Ovary (tissue), 7 donors: ENCODE measurements at regions not wholly inside any gene's neighbourhood (a gene's known extent, or its start where the extent isn't known, plus 50 kb on each side); places are given as distances from the start of the nearest gene placed in this dataset.

Experiments
- DNase-seq, 5 donors: peaks; one replicate each; pipeline ENCODE4 v3.0.0-alpha.2; 2019 to 2020
- H3K27ac ChIP-seq, 2 donors: fragments of 200-600 bp; one replicate each; pipeline versions ENCODE4 v1.5.1 to v1.8.0; 2019 to 2022
- H3K27me3 ChIP-seq: fragments of 200-600 bp; one replicate; pipeline ENCODE4 v1.8.0; 2022
- H3K36me3 ChIP-seq: fragments of 200-600 bp; sonication (generic); one replicate; pipeline ENCODE4 v1.5.1; 2019
- H3K4me1 ChIP-seq: one replicate; pipeline ENCODE4 v1.8.1; 2013; ENCODE audit warnings: mild to moderate bottlenecking, moderate library complexity; ENCODE audit not compliant: insufficient read depth
- H3K4me3 ChIP-seq: fragments of 200-600 bp; sonication (generic); one replicate; pipeline ENCODE4 v1.5.1; 2017
- H3K9me3 ChIP-seq, 2 donors: fragments of 200-600 bp in 1 of 2; sonication (generic) in 1 of 2; one replicate each; pipeline versions ENCODE4 v1.5.1 to v1.8.1; 2013 to 2019; ENCODE audit warnings: mild to moderate bottlenecking in 1 of 2, moderate library complexity in 1 of 2
- CTCF ChIP-seq, 3 donors: fragments of 450-650 bp in 2 of 3; fragments of 200-600 bp in 1 of 3; IDR thresholded peaks; one replicate each; pipeline versions ENCODE4 v1.5.1 to v1.8.0; 2016 to 2022; ENCODE audit warnings: antibody characterized with exemption in 3 of 3, mild to moderate bottlenecking in 1 of 3
- EP300 ChIP-seq: sonication (generic); formaldehyde crosslinking; IDR thresholded peaks from one replicate; pipeline ENCODE4 v1.6.1; 2017; ENCODE audit warnings: antibody characterized with exemption
- POLR2A ChIP-seq: fragments of 450-650 bp; IDR thresholded peaks from one replicate; pipeline ENCODE4 v1.6.1; 2017; ENCODE audit warnings: antibody characterized with exemption, mild to moderate bottlenecking, moderate library complexity
- WGBS, 3 donors: extraction: QIAGEN DNeasy Blood & Tissue Kit in 1 of 3; methylation state at CpG; one replicate each; pipeline versions ENCODE4 v1.1.5 to v1.1.7; 2013 to 2017; 5-methylcytosine and 5-hydroxymethylcytosine counted together
- intact Hi-C, 4 donors: fragments of 100-400 bp; cut with DNase I; formaldehyde crosslinking; loops; one replicate each; pipeline versions ENCODE4 v1.11.0 to v1.15.1; 2022 to 2023
- donor health status: DM: no; HTN: no; CAD: no; lungs with moderate emphysema.
- donor health status: DM: no; HTN: no; CAD: no.
- donor health status: Bipolar disorder and iron deficiency.
- donor health status: DM: no; HTN: no; CAD: no.
- donor health status: DM: yes; HTN: yes; CAD: no.

- Histone ChIP-seq H3K27me3 (no peaks in the 10 kb centered on the region), H3K36me3 (no peaks in the 10 kb centered on the region), H3K27ac (no peak overlapping the region), H3K4me1 (no peaks in the 10 kb centered on the region), H3K9me3 (no peaks in the 10 kb centered on the region), H3K4me3 (no peak overlapping the region)
- intact Hi-C loops, result no loop called here
- DNase-seq, result no peak
- TF ChIP-seq POLR2A, result no peak
- TF ChIP-seq CTCF (IDR thresholded peaks at IDR 0.05), result no peak
- TF ChIP-seq EP300, result no peak
- 27 to 35% (median 29%) methylated on average over 1 of the region's 1 CpG for WGBS, 3 donors
Observed at GRCh38 chr13:54175466-54175865, 1146.9 kb downstream of the OLFM4 start.

GRCh38 chr13:54177466-54177865 lies 1148.9 kb downstream of the OLFM4 start:
- Histone ChIP-seq H3K36me3 (no peaks in the 10 kb centered on the region), H3K4me1 (no peaks in the 10 kb centered on the region), H3K9me3 (no peaks in the 10 kb centered on the region), H3K27ac (no peak overlapping the region), H3K4me3 (no peak overlapping the region), H3K27me3 (no peaks in the 10 kb centered on the region)
- DNase-seq, result no peak
- intact Hi-C loops, result no loop called here
- TF ChIP-seq CTCF (IDR thresholded peaks at IDR 0.05), result no peak
- no peak for TF ChIP-seq EP300
- TF ChIP-seq POLR2A, result no peak
- WGBS, 3 donors, result 41 to 48% (median 41%) methylated on average over 3 of the region's 3 CpGs

GRCh38 chr13:54183166-54183565 lies 1154.6 kb downstream of the OLFM4 start:
- Histone ChIP-seq H3K27me3 (no peaks in the 10 kb centered on the region), H3K4me3 (no peak overlapping the region), H3K4me1 (no peaks in the 10 kb centered on the region), H3K9me3 (no peaks in the 10 kb centered on the region), H3K27ac (no peak overlapping the region), H3K36me3 (no peaks in the 10 kb centered on the region)
- DNase-seq, result no peak
- WGBS, 3 donors, result 0 to 34% (median 0%) methylated on average over 1 of the region's 1 CpG
- TF ChIP-seq CTCF (IDR thresholded peaks at IDR 0.05) (no peak), POLR2A (no peak), EP300 (no peak)
- intact Hi-C loops, result no loop called here

- Histone ChIP-seq H3K4me3 (no peak overlapping the region), H3K36me3 (no peaks in the 10 kb centered on the region), H3K27me3 (no peaks in the 10 kb centered on the region), H3K9me3 (no peaks in the 10 kb centered on the region), H3K4me1 (no peaks in the 10 kb centered on the region), H3K27ac (no peak overlapping the region)
- no peak for TF ChIP-seq CTCF (IDR thresholded peaks at IDR 0.05)
- no peak for TF ChIP-seq POLR2A
- no peak for TF ChIP-seq EP300
- intact Hi-C loops, result no loop called here
- no peak for DNase-seq
- WGBS, 3 donors, result 55 to 71% (median 57%) methylated on average over 6 of the region's 6 CpGs
Observed at GRCh38 chr13:54183728-54184127, 1155.1 kb downstream of the OLFM4 start.

GRCh38 chr13:54184576-54184975 lies 1156.0 kb downstream of the OLFM4 start:
- Histone ChIP-seq H3K36me3 (no peaks in the 10 kb centered on the region), H3K4me3 (no peak overlapping the region), H3K4me1 (no peaks in the 10 kb centered on the region), H3K27me3 (no peaks in the 10 kb centered on the region), H3K9me3 (no peaks in the 10 kb centered on the region), H3K27ac (no peak overlapping the region)
- DNase-seq, result no peak
- WGBS, 3 donors, result 84 to 87% (median 85%) methylated on average over 4 of the region's 4 CpGs
- TF ChIP-seq EP300 (no peak), POLR2A (no peak), CTCF (IDR thresholded peaks at IDR 0.05) (no peak)
- intact Hi-C loops, result no loop called here
